Liver (tissue), 3 donors: ENCODE measurements at regions not wholly inside any gene's neighbourhood (a gene's known extent, or its start where the extent isn't known, plus 50 kb on each side); places are given as distances from the start of the nearest gene placed in this dataset.

Experiments used
- ATF3 ChIP-seq: IDR thresholded peaks from 2 replicates; pipeline ENCODE4 v1.6.1; 2016; ENCODE audit warnings: antibody characterized with exemption
- CTCF ChIP-seq: fragments of 150-350 bp; IDR thresholded peaks from 2 replicates; pipeline ENCODE4 v1.5.1; 2017; ENCODE audit warnings: improper control_type of control experiment, low read depth, low read length; ENCODE audit not compliant: missing input control
- EGR1 ChIP-seq, 2 donors: IDR thresholded peaks; 2 replicates each; pipeline ENCODE4 v1.6.1; 2016 to 2018; ENCODE audit warnings: antibody characterized with exemption in 2 of 2, low read depth in 2 of 2
- FOXA1 ChIP-seq: IDR thresholded peaks from 2 replicates; pipeline ENCODE4 v1.6.1; 2016; ENCODE audit warnings: antibody characterized with exemption
- GABPA ChIP-seq, 2 donors: IDR thresholded peaks in 1 of 2; conservative IDR thresholded peaks in 1 of 2; 2 replicates each; pipeline ENCODE4 v1.6.1; 2016; ENCODE audit warnings: antibody characterized with exemption in 2 of 2, mild to moderate bottlenecking in 1 of 2, moderate library complexity in 1 of 2
- JUND ChIP-seq, 2 donors: IDR thresholded peaks; 2 replicates each; pipeline ENCODE4 v1.6.1; 2016; ENCODE audit warnings: antibody characterized with exemption in 2 of 2
- MAX ChIP-seq: IDR thresholded peaks from 2 replicates; pipeline ENCODE4 v1.6.1; 2016; ENCODE audit warnings: antibody characterized with exemption
- NR2F2 ChIP-seq: IDR thresholded peaks from 2 replicates; pipeline ENCODE4 v1.6.1; 2016; ENCODE audit warnings: antibody characterized with exemption
- RAD21 ChIP-seq, 2 donors: IDR thresholded peaks; 2 replicates each; pipeline ENCODE4 v1.6.1; 2016; ENCODE audit warnings: antibody characterized with exemption in 2 of 2, mild to moderate bottlenecking in 2 of 2
- REST ChIP-seq: IDR thresholded peaks from 2 replicates; pipeline ENCODE4 v1.6.1; 2016; ENCODE audit warnings: antibody characterized with exemption, mild to moderate bottlenecking
- RXRA ChIP-seq, 2 donors: IDR thresholded peaks; 2 replicates each; pipeline ENCODE4 v1.6.1; 2017 to 2018; ENCODE audit warnings: antibody characterized with exemption in 2 of 2, mild to moderate bottlenecking in 1 of 2
- TAF1 ChIP-seq: conservative IDR thresholded peaks from 2 replicates; pipeline ENCODE4 v1.6.1; 2016; ENCODE audit warnings: antibody characterized with exemption, mild to moderate bottlenecking
- YY1 ChIP-seq: IDR thresholded peaks from 2 replicates; pipeline ENCODE4 v1.6.1; 2016; ENCODE audit warnings: antibody characterized with exemption, mild to moderate bottlenecking
- ZBTB33 ChIP-seq: IDR thresholded peaks from 2 replicates; pipeline ENCODE4 v1.6.1; 2016; ENCODE audit warnings: antibody characterized with exemption
- donor health status: healthy.
- donor health status: healthy.

- TF ChIP-seq CTCF, result no peak
- no peak for TF ChIP-seq FOXA1
- TF ChIP-seq TAF1, result no peak
- no peak for TF ChIP-seq YY1
- no peak for TF ChIP-seq ZBTB33
- TF ChIP-seq ATF3, result no peak
- no peak for TF ChIP-seq MAX
- no peak for TF ChIP-seq EGR1 (IDR thresholded peaks at IDR 0.05; ENCODE audit: low read depth in 2 of 2)
- no peak for TF ChIP-seq RAD21 (IDR thresholded peaks at IDR 0.05)
- TF ChIP-seq NR2F2, result no peak
- TF ChIP-seq RXRA (IDR thresholded peaks at IDR 0.05), result no peak
- TF ChIP-seq REST, result no peak
- TF ChIP-seq GABPA (IDR thresholded peaks at IDR 0.05 in 1 of 2, conservative IDR thresholded peaks at IDR 0.05 in 1 of 2), result no peak
- no peak for TF ChIP-seq JUND (IDR thresholded peaks at IDR 0.05)
Observed at GRCh38 chr12:131612092-131612755, 98.7 kb upstream of the SFSWAP start.
